ENCODE measurements at regions not wholly inside any gene's neighbourhood (a gene's known extent, or its start where the extent isn't known, plus 50 kb on each side); places are given as distances from the start of the nearest gene placed in this dataset.

GRCh38 chr2:234666911-234667310, 170.0 kb upstream of the ARL4C start:
- no peak for ATAC-seq
- TF ChIP-seq CREB5 (CRISPR knock-in tag; IDR thresholded peaks at IDR 0.05; ENCODE audit: low read depth) (no peak), ISL1 (CRISPR knock-in tag; IDR thresholded peaks at IDR 0.05) (no peak), ZNF8 (CRISPR knock-in tag; IDR thresholded peaks at IDR 0.05) (no peak), TSHZ2 (CRISPR knock-in tag; IDR thresholded peaks at IDR 0.05) (no peak), ZFP3 (CRISPR knock-in tag; IDR thresholded peaks at IDR 0.05) (no peak), BACH2 (CRISPR knock-in tag; IDR thresholded peaks at IDR 0.05; ENCODE audit: borderline replicate concordance) (no peak), RARB (CRISPR knock-in tag; IDR thresholded peaks at IDR 0.05) (no peak), TOX (CRISPR knock-in tag; IDR thresholded peaks at IDR 0.05; ENCODE audit: borderline replicate concordance) (no peak), OSR1 (CRISPR knock-in tag; IDR thresholded peaks at IDR 0.05) (no peak), SNAI2 (CRISPR knock-in tag; IDR thresholded peaks at IDR 0.05) (no peak), ZC3H10 (CRISPR knock-in tag; IDR thresholded peaks at IDR 0.05) (no peak), ZNF565 (CRISPR knock-in tag; conservative IDR thresholded peaks at IDR 0.05; ENCODE audit: low read depth) (no peak)

DNA sequence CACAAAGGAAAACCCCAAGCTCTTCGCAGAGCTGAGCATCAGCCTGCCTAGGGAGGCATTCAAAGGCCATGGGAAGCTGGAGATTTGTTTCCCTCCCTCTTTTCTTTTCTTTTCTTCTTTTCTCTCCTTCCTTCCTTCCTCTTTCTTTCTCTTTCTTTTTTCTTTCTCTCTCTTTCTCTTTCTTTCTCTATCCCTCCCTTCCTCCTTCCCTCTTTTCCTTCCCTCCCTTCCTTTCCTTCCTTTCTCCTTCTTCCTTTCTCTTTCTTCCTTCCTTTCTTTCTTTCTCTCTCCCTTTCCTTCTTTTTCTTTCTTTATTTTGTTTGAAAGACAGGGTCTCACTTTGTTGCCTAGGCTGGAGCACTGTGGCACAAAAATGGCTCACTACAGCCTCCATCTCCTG, 168.4 kb upstream of the ARL4C start:
- TF ChIP-seq ZNF70 (CRISPR knock-in tag; IDR thresholded peaks at IDR 0.05) (no peak), ARNTL (CRISPR knock-in tag; IDR thresholded peaks at IDR 0.05; ENCODE audit: borderline replicate concordance, low read depth) (no peak), CSDC2 (CRISPR knock-in tag; IDR thresholded peaks at IDR 0.05) (no peak), ZC3H10 (CRISPR knock-in tag; IDR thresholded peaks at IDR 0.05) (no peak), POU6F1 (CRISPR knock-in tag; IDR thresholded peaks at IDR 0.05; ENCODE audit: borderline replicate concordance, low read depth) (no peak), ZFP30 (CRISPR knock-in tag; IDR thresholded peaks at IDR 0.05) (no peak), ZNF8 (CRISPR knock-in tag; IDR thresholded peaks at IDR 0.05) (no peak), PPARA (CRISPR knock-in tag; IDR thresholded peaks at IDR 0.05; ENCODE audit: borderline replicate concordance) (no peak), RARB (CRISPR knock-in tag; IDR thresholded peaks at IDR 0.05) (no peak), TSHZ2 (CRISPR knock-in tag; IDR thresholded peaks at IDR 0.05) (no peak), ZNF565 (CRISPR knock-in tag; conservative IDR thresholded peaks at IDR 0.05; ENCODE audit: low read depth) (no peak), GLIS3 (CRISPR knock-in tag; IDR thresholded peaks at IDR 0.05) (no peak), TOX (CRISPR knock-in tag; IDR thresholded peaks at IDR 0.05; ENCODE audit: borderline replicate concordance) (no peak), ESRRG (CRISPR knock-in tag; IDR thresholded peaks at IDR 0.05) (no peak)
- no peak for ATAC-seq

DNA sequence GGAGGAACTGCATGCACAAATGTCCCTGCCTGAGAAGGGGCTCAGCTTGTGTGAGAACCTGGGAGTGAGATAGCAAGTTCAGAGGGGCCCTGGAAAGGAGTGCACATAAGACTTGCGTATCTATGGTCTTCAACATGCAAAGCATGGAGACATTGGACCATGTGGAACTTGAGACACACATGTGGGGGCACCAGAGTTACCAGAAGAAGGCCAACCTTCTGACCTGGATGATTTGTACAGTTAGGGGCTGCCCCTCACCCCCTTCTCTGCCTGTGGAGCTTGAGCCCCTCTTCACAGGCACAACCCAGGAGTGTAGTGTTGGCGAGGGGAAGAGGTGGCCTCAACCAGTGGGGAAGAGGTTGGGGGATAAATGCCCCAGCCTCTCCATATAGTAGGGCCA, 165.0 kb upstream of the ARL4C start:
- no peak for ATAC-seq
- TF ChIP-seq GLIS3 (CRISPR knock-in tag; IDR thresholded peaks at IDR 0.05) (no peak), ZNF565 (CRISPR knock-in tag; conservative IDR thresholded peaks at IDR 0.05; ENCODE audit: low read depth) (no peak), POU6F1 (CRISPR knock-in tag; IDR thresholded peaks at IDR 0.05; ENCODE audit: borderline replicate concordance, low read depth) (no peak), ISL1 (CRISPR knock-in tag; IDR thresholded peaks at IDR 0.05) (no peak), ZFP3 (CRISPR knock-in tag; IDR thresholded peaks at IDR 0.05) (no peak), RARB (CRISPR knock-in tag; IDR thresholded peaks at IDR 0.05) (no peak)

Data from SK-N-SH treated with all-trans-retinoic acid at 6 μM for 48 hours (cell line).